Activated CD8-positive, alpha-beta T cell treated with anti-CD3 and anti-CD28 coated beads, Interleukin-2, amount 10 ng/mL, durations not matched to agents 7 days and 5 days (primary cell): ENCODE measurements at regions not wholly inside any gene's neighbourhood (a gene's known extent, or its start where the extent isn't known, plus 50 kb on each side); places are given as distances from the start of the nearest gene placed in this dataset.
"Not testable (repeated sequence)": the region's sequence is repeated elsewhere in the genome, so short reads cannot be mapped to it uniquely, and the experiment has no call there.

Experiments used
- ATAC-seq: fragments of 150-1000 bp; cut with Tn5 transposase; one replicate; pipeline ENCODE4 v1.10.0; 2021; ENCODE audit warnings: moderate library complexity
- CTCF ChIA-PET: fragments of 350-600 bp; sonication (Branson Sonifier 250); formaldehyde crosslinking; loops from one replicate; lab custom pipeline; 2021; ENCODE audit warnings: antibody characterized with exemption; lab: Charles Lee
- POLR2A ChIA-PET: fragments of 350-600 bp; sonication (Branson Sonifier 250); formaldehyde crosslinking; loops from one replicate; lab custom pipeline; 2021; ENCODE audit warnings: antibody characterized with exemption; lab: Charles Lee
- DNase-seq: peaks from one replicate; pipeline ENCODE4 v3.0.0-alpha.2; 2020
- H3K27ac Mint-ChIP-seq: one replicate; pipeline ENCODE4 v1.8.0; 2021; ENCODE audit warnings: mild to moderate bottlenecking, mixed read lengths
- H3K27me3 Mint-ChIP-seq: one replicate; pipeline ENCODE4 v1.8.0; 2021; ENCODE audit warnings: low read depth, mixed read lengths
- H3K36me3 Mint-ChIP-seq: one replicate; pipeline ENCODE4 v1.8.0; 2021; ENCODE audit warnings: low read depth, mixed read lengths
- H3K4me1 Mint-ChIP-seq: one replicate; pipeline ENCODE4 v1.8.0; 2021; ENCODE audit warnings: low read depth, mixed read lengths
- H3K4me3 Mint-ChIP-seq: one replicate; pipeline ENCODE4 v1.8.0; 2021; ENCODE audit warnings: mild to moderate bottlenecking, mixed read lengths
- H3K9me3 Mint-ChIP-seq: one replicate; pipeline ENCODE4 v1.8.0; 2022; ENCODE audit warnings: mixed read lengths; ENCODE audit not compliant: insufficient read depth

GRCh38 chr19:33998739-33999345 is 173.5 kb upstream of the LSM14A start:
- Mint-ChIP-seq H3K4me3 (no peak overlapping the region), H3K27ac (no peak overlapping the region), H3K27me3 (peaks cover 11% of the 10 kb centered on the region), H3K9me3 (no peaks in the 10 kb centered on the region), H3K36me3 (no peaks in the 10 kb centered on the region), H3K4me1 (no peaks in the 10 kb centered on the region)
- ATAC-seq (no peak), DNase-seq (no peak)
- POLR2A ChIA-PET, result no interaction called here
- CTCF ChIA-PET, result interaction anchor here (0.7 to 2.4 kb wide), 10 partner anchors 11 to 224 kb away, joined by 3 to 24 read pairs (median 4); partner anchors contain the start of gene KCTD15

GRCh38 chr19:34017024-34017423 is 155.3 kb upstream of the LSM14A start:
- ChIA-PET CTCF (no interaction called here), POLR2A (no interaction called here)
- Mint-ChIP-seq H3K4me3 (no peak overlapping the region), H3K9me3 (no peaks in the 10 kb centered on the region), H3K36me3 (no peaks in the 10 kb centered on the region), H3K27me3 (peaks cover 12% of the 10 kb centered on the region), H3K4me1 (no peaks in the 10 kb centered on the region), H3K27ac (no peak overlapping the region)
- DNase-seq (no peak), ATAC-seq (no peak)

- no peaks in the 10 kb centered on the region for H3K4me1 Mint-ChIP-seq
- ChIA-PET CTCF (no interaction called here), POLR2A (no interaction called here)
- H3K27ac Mint-ChIP-seq, result no peak overlapping the region
- DNase-seq, result no peak
- H3K9me3 Mint-ChIP-seq, result no peaks in the 10 kb centered on the region
- no peak for ATAC-seq
- H3K27me3 Mint-ChIP-seq, result peaks cover 12% of the 10 kb centered on the region
- no peaks in the 10 kb centered on the region for H3K36me3 Mint-ChIP-seq
- no peak overlapping the region for H3K4me3 Mint-ChIP-seq
Observed at GRCh38 chr19:34017601-34018000, 154.7 kb upstream of the LSM14A start.

GRCh38 chr19:34018546-34018945 is 153.8 kb upstream of the LSM14A start:
- DNase-seq (no peak), ATAC-seq (no peak)
- POLR2A ChIA-PET, result no interaction called here
- H3K27ac Mint-ChIP-seq, result no peak overlapping the region
- H3K4me1 Mint-ChIP-seq, result no peaks in the 10 kb centered on the region
- no peak overlapping the region for H3K4me3 Mint-ChIP-seq
- H3K9me3 Mint-ChIP-seq, result peaks cover 5% of the 10 kb centered on the region
- H3K27me3 Mint-ChIP-seq, result peaks cover 12% of the 10 kb centered on the region
- no peaks in the 10 kb centered on the region for H3K36me3 Mint-ChIP-seq
- CTCF ChIA-PET, result no interaction called here

GRCh38 chr19:34023381-34023780 is 148.9 kb upstream of the LSM14A start:
- ChIA-PET POLR2A (no interaction called here), CTCF (no interaction called here)
- ATAC-seq (no peak), DNase-seq (no peak)
- Mint-ChIP-seq H3K27me3 (peaks cover 4% of the 10 kb centered on the region), H3K27ac (no peak overlapping the region), H3K36me3 (no peaks in the 10 kb centered on the region), H3K4me3 (no peak overlapping the region), H3K9me3 (peaks cover 14% of the 10 kb centered on the region), H3K4me1 (no peaks in the 10 kb centered on the region)

- ATAC-seq, result no peak
- Mint-ChIP-seq H3K27me3 (no peaks in the 10 kb centered on the region), H3K36me3 (no peaks in the 10 kb centered on the region), H3K4me1 (no peaks in the 10 kb centered on the region), H3K27ac (no peak overlapping the region), H3K4me3 (no peak overlapping the region), H3K9me3 (no peaks in the 10 kb centered on the region)
- no peak for DNase-seq
- POLR2A ChIA-PET, result no interaction called here
- CTCF ChIA-PET, result interaction anchor here (1.4 kb wide), 1 partner anchor 8 kb away, joined by 9 read pairs; no protein-coding TSS in a partner anchor
Observed at GRCh38 chr19:34033880-34034279, 138.4 kb upstream of the LSM14A start.

- no peak for DNase-seq
- no peaks in the 10 kb centered on the region for H3K36me3 Mint-ChIP-seq
- no peaks in the 10 kb centered on the region for H3K4me1 Mint-ChIP-seq
- H3K4me3 Mint-ChIP-seq, result no peak overlapping the region
- H3K27me3 Mint-ChIP-seq, result no peaks in the 10 kb centered on the region
- POLR2A ChIA-PET, result no interaction called here
- ATAC-seq, result no peak
- H3K9me3 Mint-ChIP-seq, result no peaks in the 10 kb centered on the region
- CTCF ChIA-PET, result no interaction called here
- H3K27ac Mint-ChIP-seq, result no peak overlapping the region
Observed at GRCh38 chr19:34034318-34034846, 137.9 kb upstream of the LSM14A start.

- ChIA-PET POLR2A (no interaction called here), CTCF (interaction anchor here (0.6 to 2.9 kb wide), 28 partner anchors 9 to 381 kb away, joined by 3 to 40 read pairs (median 4); no protein-coding TSS in a partner anchor)
- peak; percentile 75 for DNase-seq
- H3K9me3 Mint-ChIP-seq, result no peaks in the 10 kb centered on the region
- H3K4me3 Mint-ChIP-seq, result no peak overlapping the region
- ATAC-seq, result no peak
- no peak overlapping the region for H3K27ac Mint-ChIP-seq
- no peaks in the 10 kb centered on the region for H3K4me1 Mint-ChIP-seq
- H3K36me3 Mint-ChIP-seq, result no peaks in the 10 kb centered on the region
- H3K27me3 Mint-ChIP-seq, result no peaks in the 10 kb centered on the region
Observed at GRCh38 chr19:34041925-34042521, 130.3 kb upstream of the LSM14A start.

GRCh38 chr19:34044021-34044420 is 128.3 kb upstream of the LSM14A start:
- ChIA-PET CTCF (interaction anchor here (1.1 kb wide), 2 partner anchors 52 to 266 kb away, joined by 3 to 4 read pairs; no protein-coding TSS in a partner anchor), POLR2A (no interaction called here)
- no peak for DNase-seq
- Mint-ChIP-seq H3K27ac (no peak overlapping the region), H3K4me3 (no peak overlapping the region), H3K4me1 (no peaks in the 10 kb centered on the region), H3K27me3 (peaks cover 2% of the 10 kb centered on the region), H3K36me3 (no peaks in the 10 kb centered on the region), H3K9me3 (no peaks in the 10 kb centered on the region)
- ATAC-seq, result no peak

- ChIA-PET POLR2A (no interaction called here), CTCF (no interaction called here)
- Mint-ChIP-seq H3K36me3 (no peaks in the 10 kb centered on the region), H3K9me3 (no peaks in the 10 kb centered on the region), H3K4me3 (no peak overlapping the region), H3K27me3 (peaks cover 10% of the 10 kb centered on the region), H3K27ac (no peak overlapping the region), H3K4me1 (no peaks in the 10 kb centered on the region)
- ATAC-seq (no peak), DNase-seq (no peak)
Observed at GRCh38 chr19:34049944-34050343, 122.4 kb upstream of the LSM14A start.

- peaks cover 10% of the 10 kb centered on the region for H3K27me3 Mint-ChIP-seq
- H3K4me1 Mint-ChIP-seq, H3K27ac Mint-ChIP-seq, H3K9me3 Mint-ChIP-seq, POLR2A ChIA-PET, DNase-seq, H3K36me3 Mint-ChIP-seq, ATAC-seq, H3K4me3 Mint-ChIP-seq, CTCF ChIA-PET: not testable (repeated sequence)
Observed at GRCh38 chr19:34050430-34050829, 121.9 kb upstream of the LSM14A start.

- no peaks in the 10 kb centered on the region for H3K9me3 Mint-ChIP-seq
- H3K27ac Mint-ChIP-seq, result no peak overlapping the region
- DNase-seq (no peak), ATAC-seq (no peak)
- no peaks in the 10 kb centered on the region for H3K4me1 Mint-ChIP-seq
- H3K4me3 Mint-ChIP-seq, result no peak overlapping the region
- H3K27me3 Mint-ChIP-seq, result peaks cover 10% of the 10 kb centered on the region
- CTCF ChIA-PET, result interaction anchor here (2.3 kb wide), 1 partner anchor 9 kb away, joined by 7 read pairs; no protein-coding TSS in a partner anchor
- no peaks in the 10 kb centered on the region for H3K36me3 Mint-ChIP-seq
- POLR2A ChIA-PET, result no interaction called here
Observed at GRCh38 chr19:34051255-34051654, 121.0 kb upstream of the LSM14A start.
